ENCODE measurements at regions not wholly inside any gene's neighbourhood (a gene's known extent, or its start where the extent isn't known, plus 50 kb on each side); places are given as distances from the start of the nearest gene placed in this dataset.

GRCh38 chr21:35352066-35352770 is 303.1 kb upstream of the RUNX1 start:
- TF ChIP-seq POLR2AphosphoS5 (IDR thresholded peaks at IDR 0.05; ENCODE audit: low read depth, low read length) (no peak), POLR2A (IDR thresholded peaks at IDR 0.05; ENCODE audit: low read depth, low read length) (no peak)

Measured in GM12892 (cell line).